IMR-90 (cell line): ENCODE measurements at regions not wholly inside any gene's neighbourhood (a gene's known extent, or its start where the extent isn't known, plus 50 kb on each side); places are given as distances from the start of the nearest gene placed in this dataset.

Experiments
- ATAC-seq: fragments of 200-7000 bp; cut with Tn5 transposase; 2 replicates; pipeline ENCODE4 v1.9.1; 2020; ENCODE audit warnings: low read depth, mild to moderate bottlenecking, moderate library complexity
- BruUV-seq: library from RNA; stranded (reverse); fragments of 400-500 nt; replicated peaks from 2 replicates; lab custom pipeline; 2021; lab: Mats Ljungman, UMichigan
- CTCF ChIA-PET: fragments of 300-600 bp; formaldehyde crosslinking; extraction: SDS; loops from one replicate; lab custom pipeline; 2021; ENCODE audit warnings: antibody characterized with exemption; lab: Yijun Ruan, JAX
- POLR2A ChIA-PET: fragments of 300-600 bp; sonication (Branson Sonifier 250); formaldehyde crosslinking; loops from one replicate; lab custom pipeline; 2022; ENCODE audit warnings: antibody characterized with exemption; ENCODE audit not compliant: unreplicated experiment; lab: Charles Lee
- DNase-seq: peaks from one replicate; pipeline ENCODE4 v3.0.0; 2013
- H2AFZ ChIP-seq: replicated peaks from 2 replicates; pipeline ENCODE3; 2013; ENCODE audit warnings: low read length, mild to moderate bottlenecking; ENCODE audit not compliant: poor library complexity
- H2AK5ac ChIP-seq: 2 replicates; pipeline ENCODE4 v1.6.1; 2013; ENCODE audit warnings: low read depth, low read length, inconsistent platforms
- H2AK9ac ChIP-seq: replicated peaks from 2 replicates; pipeline ENCODE3; 2013; ENCODE audit warnings: mild to moderate bottlenecking, low read depth, low read length, moderate library complexity; ENCODE audit not compliant: poor library complexity
- H2BK120ac ChIP-seq: 2 replicates; pipeline ENCODE4 v1.6.1; 2013; ENCODE audit warnings: low read depth, low read length, inconsistent platforms
- H2BK15ac ChIP-seq: 3 replicates; pipeline ENCODE4 v1.6.1; 2013; ENCODE audit warnings: low read depth, low read length, inconsistent platforms
- H2BK20ac ChIP-seq: 2 replicates; pipeline ENCODE4 v1.6.1; 2013; ENCODE audit warnings: low read depth, mild to moderate bottlenecking, inconsistent platforms, low read length, moderate library complexity
- H2BK5ac ChIP-seq: 2 replicates; pipeline ENCODE4 v1.6.1; 2013; ENCODE audit warnings: mild to moderate bottlenecking, low read depth, low read length, inconsistent platforms; ENCODE audit not compliant: poor library complexity, severe bottlenecking
- H3K14ac ChIP-seq: replicated peaks from 2 replicates; pipeline ENCODE4 v1.6.1; 2013; ENCODE audit warnings: low read depth, low read length, inconsistent platforms
- H3K18ac ChIP-seq: 2 replicates; pipeline ENCODE4 v1.6.1; 2013; ENCODE audit warnings: low read depth, low read length, control low read depth
- H3K23ac ChIP-seq: 2 replicates; pipeline ENCODE4 v1.6.1; 2013; ENCODE audit warnings: low read depth, low read length, inconsistent platforms
- H3K27ac ChIP-seq: 2 replicates; pipeline ENCODE4 v1.5.1; 2013; ENCODE audit warnings: mild to moderate bottlenecking, control low read depth, low read length; ENCODE audit not compliant: insufficient read depth
- H3K27me3 ChIP-seq: 2 replicates; pipeline ENCODE4 v1.6.1; 2013; ENCODE audit warnings: low read length; ENCODE audit not compliant: control insufficient read depth, insufficient read depth
- H3K36me3 ChIP-seq: 2 replicates; pipeline ENCODE4 v1.6.1; 2013; ENCODE audit warnings: low read length, mixed read lengths; ENCODE audit not compliant: control insufficient read depth, insufficient read depth
- H3K4ac ChIP-seq: 2 replicates; pipeline ENCODE4 v1.6.1; 2013; ENCODE audit warnings: low read depth, low read length, inconsistent platforms
- H3K4me1 ChIP-seq: 2 replicates; pipeline ENCODE4 v1.6.1; 2013; ENCODE audit warnings: low read length, mixed read lengths; ENCODE audit not compliant: control insufficient read depth, insufficient read depth
- H3K4me2 ChIP-seq: 2 replicates; pipeline ENCODE4 v1.6.1; 2013; ENCODE audit warnings: low read depth, mild to moderate bottlenecking, control low read depth, low read length, moderate library complexity
- H3K4me3 ChIP-seq: 2 replicates; pipeline ENCODE4 v1.5.1; 2013; ENCODE audit warnings: low read depth, mild to moderate bottlenecking, control low read depth, low read length, moderate library complexity; ENCODE audit not compliant: insufficient read depth
- H3K56ac ChIP-seq: 2 replicates; pipeline ENCODE4 v1.6.1; 2013; ENCODE audit warnings: low read length, inconsistent platforms; ENCODE audit not compliant: insufficient read depth; ENCODE audit errors: extremely low read depth
- H3K79me1 ChIP-seq, 2 experiments: 2 replicates each; pipeline ENCODE4 v1.6.1; 2013; ENCODE audit warnings: low read length in 2 of 2, inconsistent platforms in 1 of 2, low read depth in 1 of 2
- H3K9ac ChIP-seq: 2 replicates; pipeline ENCODE4 v1.6.1; 2013; ENCODE audit warnings: low read depth, low read length, control low read depth
- H3K9me1 ChIP-seq: 2 replicates; pipeline ENCODE4 v1.6.1; 2013; ENCODE audit warnings: low read length, inconsistent platforms; ENCODE audit not compliant: insufficient read depth
- H3K9me3 ChIP-seq: 2 replicates; pipeline ENCODE4 v1.6.1; 2013; ENCODE audit warnings: low read length; ENCODE audit not compliant: control insufficient read depth, insufficient read depth
- H4K20me1 ChIP-seq: 2 replicates; pipeline ENCODE4 v1.6.1; 2013; ENCODE audit warnings: low read length, inconsistent platforms; ENCODE audit not compliant: insufficient read depth
- H4K5ac ChIP-seq: 2 replicates; pipeline ENCODE4 v1.6.1; 2013; ENCODE audit warnings: mild to moderate bottlenecking, low read depth, low read length, control low read depth
- H4K8ac ChIP-seq, 2 experiments: 2 replicates each; pipeline ENCODE4 v1.6.1; 2013; ENCODE audit warnings: low read depth in 2 of 2, low read length in 2 of 2, control low read depth in 1 of 2, inconsistent platforms in 1 of 2
- H4K91ac ChIP-seq: 2 replicates; pipeline ENCODE4 v1.6.1; 2013; ENCODE audit warnings: low read depth, low read length, inconsistent platforms; ENCODE audit not compliant: insufficient read depth
- CEBPB ChIP-seq: IDR thresholded peaks from 2 replicates; pipeline ENCODE4 v1.6.1; 2012; ENCODE audit warnings: low read depth, low read length, improper control_type of control experiment
- FOS ChIP-seq: fragments of 150-350 bp; IDR thresholded peaks from 2 replicates; pipeline ENCODE4 v1.6.1; 2016; ENCODE audit warnings: low read depth, low read length
- MAFK ChIP-seq: IDR thresholded peaks from 2 replicates; pipeline ENCODE4 v1.6.1; 2012; ENCODE audit warnings: low read depth, low read length, improper control_type of control experiment
- MAZ ChIP-seq: IDR thresholded peaks from 2 replicates; pipeline ENCODE4 v1.6.1; 2012; ENCODE audit warnings: low read depth, mild to moderate bottlenecking, low read length, improper control_type of control experiment, moderate library complexity, borderline replicate concordance
- MXI1 ChIP-seq: IDR thresholded peaks from 2 replicates; pipeline ENCODE4 v1.6.1; 2012; ENCODE audit warnings: low read depth, mild to moderate bottlenecking, low read length, moderate library complexity, borderline replicate concordance
- NFE2L2 ChIP-seq: fragments of 150-350 bp; IDR thresholded peaks from 2 replicates; pipeline ENCODE4 v1.6.1; 2016; ENCODE audit warnings: low read depth, mild to moderate bottlenecking, low read length
- RAD21 ChIP-seq: IDR thresholded peaks from 2 replicates; pipeline ENCODE4 v1.6.1; 2012; ENCODE audit warnings: low read length, improper control_type of control experiment
- RCOR1 ChIP-seq: IDR thresholded peaks from 2 replicates; pipeline ENCODE4 v1.6.1; 2012; ENCODE audit warnings: mild to moderate bottlenecking, low read length, improper control_type of control experiment; ENCODE audit not compliant: insufficient replicate concordance
- RFX5 ChIP-seq: IDR thresholded peaks from 2 replicates; pipeline ENCODE4 v1.8.0; 2012; ENCODE audit warnings: low read depth, mild to moderate bottlenecking, low read length, moderate library complexity
- SMC3 ChIP-seq: fragments of 150-350 bp; IDR thresholded peaks from 2 replicates; pipeline ENCODE4 v1.6.1; 2016; ENCODE audit warnings: low read depth, mild to moderate bottlenecking, antibody characterized with exemption, low read length, moderate library complexity
- WGBS, 2 experiments: methylation state at CpG; one replicate each; pipeline versions ENCODE4 v1.1.5 to v1.1.7; 2013; ENCODE audit warnings: missing lambda C conversion rate in 2 of 2; ENCODE audit not compliant: insufficient read length in 1 of 2; ENCODE audit errors: extremely low coverage in 2 of 2; 5-methylcytosine and 5-hydroxymethylcytosine counted together
- dilution Hi-C: fragments of 300-500 bp; cut with HindIII; formaldehyde crosslinking; loops from one replicate; pipeline ENCODE4 v1.14.3; 2018; ENCODE audit warnings: low sequenced_read_pairs; ENCODE audit not compliant: unreplicated experiment
- in situ Hi-C: fragments of 300-500 bp; cut with MboI; formaldehyde crosslinking; loops from 3 replicates; pipeline ENCODE4 v1.14.3; 2019; ENCODE audit warnings: low sequenced_read_pairs, inconsistent platforms, mixed read lengths
- intact Hi-C: fragments of 100-400 bp; cut with micrococcal nuclease; formaldehyde crosslinking; loops from 2 replicates; pipeline ENCODE4 v1.10.0; 2022
- TF ChIP-seq, protein P1 (sequence below): conservative IDR thresholded peaks from 2 replicates; pipeline ENCODE4 v1.5.1; 2012; ENCODE audit warnings: mild to moderate bottlenecking, low read depth, low read length, improper control_type of control experiment

DNA sequence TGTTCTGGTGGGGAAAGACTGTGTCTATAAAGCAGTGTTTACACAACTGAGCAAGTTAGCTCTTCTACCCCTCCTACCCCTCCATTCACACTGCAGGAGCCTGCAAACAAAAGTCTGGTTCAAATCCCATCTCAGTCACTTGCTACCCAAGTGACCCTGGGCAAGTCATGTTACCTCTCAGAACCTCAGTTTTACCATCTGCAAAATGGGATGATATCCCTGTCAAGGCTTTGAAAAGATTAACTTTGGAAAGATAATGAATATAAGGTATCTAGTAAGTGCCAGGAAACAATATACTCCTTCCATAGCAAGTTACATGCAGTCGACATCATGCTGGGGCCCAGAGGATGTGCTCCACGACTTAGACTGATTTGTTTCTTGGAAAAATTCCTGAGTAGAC is 161.5 kb downstream of the SEC61B start:
- no peak overlapping the region for H3K56ac ChIP-seq
- H3K79me1 ChIP-seq, result no peaks in the 10 kb centered on the region
- H4K20me1 ChIP-seq, result no peaks in the 10 kb centered on the region
- H4K5ac ChIP-seq, result no peak overlapping the region
- intact Hi-C loops (no loop called here), dilution Hi-C loops (no loop called here), in situ Hi-C loops (no loop called here)
- POLR2A ChIA-PET, result no interaction called here
- no peak overlapping the region for H3K27ac ChIP-seq
- H4K8ac ChIP-seq, result no peak overlapping the region
- H3K9me3 ChIP-seq, result no peaks in the 10 kb centered on the region
- no peak overlapping the region for H2BK5ac ChIP-seq
- DNase-seq (no peak), ATAC-seq (no peak)
- CTCF ChIA-PET, result no interaction called here
- no peak overlapping the region for H3K18ac ChIP-seq
- peaks cover 14% of the 10 kb centered on the region for H3K4me1 ChIP-seq
- no peak overlapping the region for H3K4ac ChIP-seq
- no peak overlapping the region for H2AK5ac ChIP-seq
- whole genome bisulfite sequencing, 2 experiments, result no CpG with 5 or more reads among the region's 2 CpGs
- H3K27me3 ChIP-seq, result peaks cover 2% of the 10 kb centered on the region; the same call in 1 of the 2 replicates
- no peak overlapping the region for H3K23ac ChIP-seq
- no peak overlapping the region for H3K4me3 ChIP-seq
- no peak overlapping the region for H2BK20ac ChIP-seq
- no peak overlapping the region for H2AK9ac ChIP-seq
- H2BK15ac ChIP-seq, result no peak overlapping the region
- peak overlapping the region; percentile 12; the same call in 1 of the 2 replicates for H2BK120ac ChIP-seq
- peaks cover 10% of the 10 kb centered on the region for H3K9me1 ChIP-seq
- BruUV-seq, result no TSS peak
- TF ChIP-seq MAFK (no peak), FOS (no peak), SMC3 (no peak), MAZ (no peak), NFE2L2 (no peak), RCOR1 (no peak), MXI1 (no peak), RAD21 (no peak), RFX5 (no peak), CEBPB (no peak)
- TF ChIP-seq, protein P1, sequence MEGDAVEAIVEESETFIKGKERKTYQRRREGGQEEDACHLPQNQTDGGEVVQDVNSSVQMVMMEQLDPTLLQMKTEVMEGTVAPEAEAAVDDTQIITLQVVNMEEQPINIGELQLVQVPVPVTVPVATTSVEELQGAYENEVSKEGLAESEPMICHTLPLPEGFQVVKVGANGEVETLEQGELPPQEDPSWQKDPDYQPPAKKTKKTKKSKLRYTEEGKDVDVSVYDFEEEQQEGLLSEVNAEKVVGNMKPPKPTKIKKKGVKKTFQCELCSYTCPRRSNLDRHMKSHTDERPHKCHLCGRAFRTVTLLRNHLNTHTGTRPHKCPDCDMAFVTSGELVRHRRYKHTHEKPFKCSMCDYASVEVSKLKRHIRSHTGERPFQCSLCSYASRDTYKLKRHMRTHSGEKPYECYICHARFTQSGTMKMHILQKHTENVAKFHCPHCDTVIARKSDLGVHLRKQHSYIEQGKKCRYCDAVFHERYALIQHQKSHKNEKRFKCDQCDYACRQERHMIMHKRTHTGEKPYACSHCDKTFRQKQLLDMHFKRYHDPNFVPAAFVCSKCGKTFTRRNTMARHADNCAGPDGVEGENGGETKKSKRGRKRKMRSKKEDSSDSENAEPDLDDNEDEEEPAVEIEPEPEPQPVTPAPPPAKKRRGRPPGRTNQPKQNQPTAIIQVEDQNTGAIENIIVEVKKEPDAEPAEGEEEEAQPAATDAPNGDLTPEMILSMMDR, result no peak
- H3K4me2 ChIP-seq, result no peak overlapping the region
- no peak overlapping the region for H2AFZ ChIP-seq
- no peak overlapping the region for H4K91ac ChIP-seq
- H3K9ac ChIP-seq, result no peak overlapping the region
- no peak overlapping the region for H3K14ac ChIP-seq
- no peaks in the 10 kb centered on the region for H3K36me3 ChIP-seq
